OCI-LY3 (cell line): ENCODE measurements at regions not wholly inside any gene's neighbourhood (a gene's known extent, or its start where the extent isn't known, plus 50 kb on each side); places are given as distances from the start of the nearest gene placed in this dataset.

Source experiments
- H2AFZ ChIP-seq: fragments of 200-600, 300-600 bp; shearing (Covaris generic); 2 replicates; pipeline ENCODE4 v1.6.0; 2014; ENCODE audit warnings: antibody characterized with exemption, low read depth, low read length
- H3K27ac ChIP-seq: fragments of 200-600, 300-600 bp; sonication (generic); 2 replicates; pipeline ENCODE4 v1.5.1; 2014; ENCODE audit warnings: mild to moderate bottlenecking, low read length, moderate library complexity, mixed read lengths
- H3K27me3 ChIP-seq: fragments of 200-600, 300-600 bp; sonication (generic); 2 replicates; pipeline ENCODE4 v1.6.1; 2014; ENCODE audit warnings: low read depth, low read length, mixed read lengths
- H3K36me3 ChIP-seq: fragments of 200-600, 300-600 bp; sonication (generic); replicated peaks from 2 replicates; pipeline ENCODE3; 2014; ENCODE audit warnings: low read depth, low read length, mixed read lengths
- H3K4me1 ChIP-seq: fragments of 300-600, 200-600 bp; sonication (generic); 2 replicates; pipeline ENCODE4 v1.6.1; 2014; ENCODE audit warnings: low read length, mixed read lengths
- H3K4me2 ChIP-seq: fragments of 200-600, 300-600 bp; sonication (generic); 2 replicates; pipeline ENCODE4 v1.6.1; 2014; ENCODE audit warnings: low read length, mixed read lengths
- H3K4me3 ChIP-seq: fragments of 300-600, 200-600 bp; sonication (generic); 2 replicates; pipeline ENCODE4 v1.5.1; 2014; ENCODE audit warnings: antibody characterized with exemption, mild to moderate bottlenecking, low read length, moderate library complexity
- H3K79me2 ChIP-seq: fragments of 300-600, 200-600 bp; shearing (Covaris generic); 2 replicates; pipeline ENCODE4 v1.6.1; 2014; ENCODE audit warnings: mild to moderate bottlenecking, low read length, mixed read lengths
- H3K9ac ChIP-seq: fragments of 300-600, 200-600 bp; shearing (Covaris generic); 2 replicates; pipeline ENCODE4 v1.6.0; 2014; ENCODE audit warnings: mild to moderate bottlenecking, low read length, moderate library complexity
- H3K9me3 ChIP-seq: fragments of 200-600, 300-600 bp; shearing (Covaris generic); 2 replicates; pipeline ENCODE4 v1.6.1; 2014; ENCODE audit warnings: low read length, mixed read lengths; ENCODE audit not compliant: insufficient read depth
- H4K20me1 ChIP-seq: fragments of 200-600, 300-600 bp; sonication (generic); 2 replicates; pipeline ENCODE4 v1.6.1; 2016; ENCODE audit warnings: low read length, mixed read lengths; ENCODE audit not compliant: insufficient read depth
- CTCF ChIP-seq: fragments of 200-600, 300-600 bp; sonication (generic); IDR thresholded peaks from 2 replicates; pipeline ENCODE4 v1.5.1; 2014; ENCODE audit warnings: antibody characterized with exemption, low read length, low read depth
- EZH2phosphoT487 ChIP-seq: fragments of 200-600 bp; shearing (Covaris generic); IDR thresholded peaks from 2 replicates; pipeline ENCODE4 v1.6.1; 2018; ENCODE audit warnings: antibody characterized with exemption, mixed run types, low read depth

GRCh38 chr1:103416681-103417286 lies 108.7 kb upstream of the RNPC3 start:
- no peaks in the 10 kb centered on the region for H4K20me1 ChIP-seq
- no peaks in the 10 kb centered on the region for H3K4me1 ChIP-seq
- TF ChIP-seq CTCF: no peak
- TF ChIP-seq EZH2phosphoT487: no peak
- no peak overlapping the region for H3K9ac ChIP-seq
- H2AFZ ChIP-seq: no peak overlapping the region
- no peak overlapping the region for H3K4me3 ChIP-seq
- no peaks in the 10 kb centered on the region for H3K9me3 ChIP-seq
- no peaks in the 10 kb centered on the region for H3K79me2 ChIP-seq
- H3K4me2 ChIP-seq: no peak overlapping the region
- no peaks in the 10 kb centered on the region for H3K36me3 ChIP-seq
- H3K27ac ChIP-seq: no peak overlapping the region
- no peaks in the 10 kb centered on the region for H3K27me3 ChIP-seq

DNA sequence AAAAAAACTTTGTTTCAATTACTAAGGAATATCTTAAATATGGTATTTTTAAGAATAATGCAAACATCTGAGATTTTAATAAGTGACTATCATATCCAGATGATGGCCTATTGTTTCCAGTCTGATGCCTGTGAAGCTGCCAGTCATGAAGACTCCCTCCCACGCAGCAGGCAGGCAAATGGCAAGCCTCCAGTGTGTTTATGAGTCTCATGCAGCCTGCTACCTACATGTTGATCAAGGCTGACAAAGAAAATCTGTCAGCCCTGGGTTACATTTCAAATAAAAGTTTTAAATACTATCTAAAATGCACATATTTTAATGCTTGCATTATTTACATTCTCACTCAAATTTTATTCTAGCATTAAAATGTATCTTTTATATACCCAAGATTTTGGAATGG lies 137.6 kb upstream of the RNPC3 start:
- TF ChIP-seq CTCF (no peak), EZH2phosphoT487 (no peak)
- H2AFZ ChIP-seq: no peak overlapping the region

DNA sequence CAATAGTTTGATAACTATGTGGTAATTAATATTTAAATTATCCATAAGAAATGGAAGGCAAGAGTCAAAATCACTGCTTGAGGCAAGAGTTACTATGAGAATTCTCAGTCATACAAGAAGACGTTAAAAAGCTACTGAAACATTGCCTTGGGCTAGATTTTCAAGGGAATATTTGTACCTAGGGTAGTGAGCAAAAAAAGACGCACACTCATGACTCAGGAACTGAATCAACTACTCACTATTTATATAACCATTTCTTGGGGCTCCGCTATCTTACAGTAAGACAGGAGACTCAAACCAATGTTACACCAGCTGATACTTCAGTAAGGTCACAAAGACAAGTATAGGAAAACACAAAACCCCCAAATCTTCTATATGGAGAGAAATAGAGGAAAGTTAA lies 151.5 kb upstream of the RNPC3 start:
- no peaks in the 10 kb centered on the region for H3K36me3 ChIP-seq

More for the DNA sequence above, 137.6 kb upstream of the RNPC3 start:
- Histone ChIP-seq H3K27ac (no peak overlapping the region), H3K4me2 (no peak overlapping the region), H3K79me2 (no peaks in the 10 kb centered on the region), H3K9ac (no peak overlapping the region), H4K20me1 (no peaks in the 10 kb centered on the region), H3K27me3 (no peaks in the 10 kb centered on the region), H3K4me1 (no peaks in the 10 kb centered on the region), H3K4me3 (no peak overlapping the region), H3K9me3 (no peaks in the 10 kb centered on the region), H3K36me3 (no peaks in the 10 kb centered on the region)

DNA sequence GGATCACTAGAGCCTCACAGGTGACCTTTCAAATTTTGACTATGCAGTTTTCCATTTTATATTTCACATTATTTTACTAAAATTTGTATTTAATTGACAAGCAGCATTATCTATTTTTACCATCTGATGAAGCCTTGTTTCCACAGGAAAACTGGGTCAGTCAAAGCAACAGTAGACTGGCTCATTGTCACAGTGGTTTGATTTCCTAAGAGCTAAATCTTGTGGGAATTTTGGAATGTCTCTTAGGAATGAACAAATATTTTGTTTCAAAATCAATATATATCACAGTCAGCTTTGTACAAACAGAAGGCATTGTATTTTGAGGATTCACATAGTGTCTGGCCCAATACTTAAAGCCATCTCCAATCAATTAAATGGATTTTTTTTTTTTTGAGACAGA lies 152.6 kb upstream of the RNPC3 start:
- no peak overlapping the region for H3K27ac ChIP-seq
- no peak overlapping the region for H2AFZ ChIP-seq
- H3K27me3 ChIP-seq: no peaks in the 10 kb centered on the region
- H3K36me3 ChIP-seq: no peaks in the 10 kb centered on the region
- no peak for TF ChIP-seq CTCF
- TF ChIP-seq EZH2phosphoT487: no peak
- H3K4me2 ChIP-seq: no peak overlapping the region
- no peaks in the 10 kb centered on the region for H3K79me2 ChIP-seq
- no peak overlapping the region for H3K9ac ChIP-seq
- H3K4me1 ChIP-seq: no peaks in the 10 kb centered on the region
- no peaks in the 10 kb centered on the region for H4K20me1 ChIP-seq
- no peak overlapping the region for H3K4me3 ChIP-seq
- no peaks in the 10 kb centered on the region for H3K9me3 ChIP-seq

More for the DNA sequence above, 151.5 kb upstream of the RNPC3 start:
- Histone ChIP-seq H3K27me3 (no peaks in the 10 kb centered on the region), H3K4me1 (no peaks in the 10 kb centered on the region), H3K4me2 (no peak overlapping the region), H2AFZ (no peak overlapping the region), H3K79me2 (no peaks in the 10 kb centered on the region), H3K9me3 (no peaks in the 10 kb centered on the region), H4K20me1 (no peaks in the 10 kb centered on the region), H3K4me3 (no peak overlapping the region), H3K27ac (no peak overlapping the region), H3K9ac (no peak overlapping the region)
- TF ChIP-seq CTCF (no peak), EZH2phosphoT487 (no peak)
